DOHH2 (cell line): ENCODE measurements at regions not wholly inside any gene's neighbourhood (a gene's known extent, or its start where the extent isn't known, plus 50 kb on each side); places are given as distances from the start of the nearest gene placed in this dataset.
"Not testable (repeated sequence)": the region's sequence is repeated elsewhere in the genome, so short reads cannot be mapped to it uniquely, and the experiment has no call there.

Experiments used
- H3F3A ChIP-seq: fragments of 200-600 bp; sonication (generic), shearing (Covaris generic); 2 replicates; pipeline ENCODE4 v1.6.0; 2016; ENCODE audit warnings: antibody characterized with exemption, mild to moderate bottlenecking; ENCODE audit not compliant: control insufficient read depth, insufficient read depth
- H3K27ac ChIP-seq: fragments of 200-600 bp; sonication (generic); 2 replicates; pipeline ENCODE4 v1.5.1; 2014; ENCODE audit warnings: low read depth, mild to moderate bottlenecking, low read length, moderate library complexity
- H3K27me3 ChIP-seq: fragments of 200-600 bp; sonication (generic); 2 replicates; pipeline ENCODE4 v1.6.1; 2014; ENCODE audit warnings: mild to moderate bottlenecking, low read length, mixed read lengths; ENCODE audit not compliant: control insufficient read depth
- H3K36me3 ChIP-seq: fragments of 200-600 bp; sonication (generic); 2 replicates; pipeline ENCODE4 v1.6.1; 2014; ENCODE audit warnings: mild to moderate bottlenecking, low read length, moderate library complexity, mixed read lengths; ENCODE audit not compliant: control insufficient read depth
- H3K4me1 ChIP-seq: fragments of 200-600 bp; sonication (generic); 2 replicates; pipeline ENCODE4 v1.6.1; 2014; ENCODE audit warnings: mild to moderate bottlenecking, low read length, mixed read lengths; ENCODE audit not compliant: control insufficient read depth
- H3K4me2 ChIP-seq: fragments of 200-600 bp; sonication (generic); 2 replicates; pipeline ENCODE4 v1.6.0; 2014; ENCODE audit warnings: mild to moderate bottlenecking, low read length, moderate library complexity
- H3K4me3 ChIP-seq: fragments of 200-600 bp; sonication (generic); 2 replicates; pipeline ENCODE4 v1.5.1; 2014; ENCODE audit warnings: mild to moderate bottlenecking, low read length, mixed read lengths
- H3K79me2 ChIP-seq: fragments of 200-600 bp; sonication (generic); 2 replicates; pipeline ENCODE4 v1.6.1; 2014; ENCODE audit warnings: mild to moderate bottlenecking, low read length, mixed read lengths; ENCODE audit not compliant: control insufficient read depth
- H3K9me2 ChIP-seq: fragments of 200-600 bp; sonication (generic); replicated peaks from 2 replicates; pipeline ENCODE4 v1.6.1; 2014; ENCODE audit warnings: mild to moderate bottlenecking, low read length, mixed read lengths; ENCODE audit not compliant: control insufficient read depth
- H3K9me3 ChIP-seq: fragments of 200-600 bp; sonication (generic); 2 replicates; pipeline ENCODE4 v1.6.1; 2014; ENCODE audit warnings: antibody characterized with exemption, low read length, mixed read lengths; ENCODE audit not compliant: control insufficient read depth, insufficient read depth
- H4K20me1 ChIP-seq: fragments of 200-600 bp; sonication (generic); 2 replicates; pipeline ENCODE4 v1.6.0; 2014; ENCODE audit warnings: low read depth, mild to moderate bottlenecking, antibody characterized with exemption, low read length, moderate library complexity; ENCODE audit not compliant: control insufficient read depth, insufficient read depth
- CTCF ChIP-seq: fragments of 200-600 bp; sonication (generic); IDR thresholded peaks from one replicate; pipeline ENCODE4 v1.5.1; 2014; ENCODE audit warnings: antibody characterized with exemption, mild to moderate bottlenecking, low read depth, low read length; ENCODE audit not compliant: poor library complexity, severe bottlenecking
- EZH2phosphoT487 ChIP-seq: fragments of 200-600 bp; sonication (generic); IDR thresholded peaks from 2 replicates; pipeline ENCODE4 v1.6.1; 2017; ENCODE audit warnings: borderline replicate concordance, mild to moderate bottlenecking, antibody characterized with exemption, low read length, moderate library complexity, mixed read lengths

GRCh38 chr5:56732121-56732520, 83.2 kb upstream of the MAP3K1 start:
- Histone ChIP-seq H3K79me2 (no peaks in the 10 kb centered on the region), H3K27ac (no peak overlapping the region), H3K4me1 (peaks cover 57% of the 10 kb centered on the region), H3K9me3 (no peaks in the 10 kb centered on the region), H3K27me3 (no peaks in the 10 kb centered on the region), H3F3A (peaks cover 22% of the 10 kb centered on the region), H3K36me3 (no peaks in the 10 kb centered on the region), H3K9me2 (no peaks in the 10 kb centered on the region), H3K4me3 (no peak overlapping the region), H3K4me2 (no peak overlapping the region), H4K20me1 (no peaks in the 10 kb centered on the region)
- no peak for TF ChIP-seq EZH2phosphoT487
- TF ChIP-seq CTCF = no peak

GRCh38 chr5:56731473-56731872, 83.9 kb upstream of the MAP3K1 start:
- H3K79me2 ChIP-seq, H3K4me2 ChIP-seq, H3K9me3 ChIP-seq, H3K27me3 ChIP-seq, H4K20me1 ChIP-seq, H3K9me2 ChIP-seq, H3K36me3 ChIP-seq, H3K4me3 ChIP-seq, H3K27ac ChIP-seq: not testable (repeated sequence)
- H3K4me1 ChIP-seq = peaks cover 51% of the 10 kb centered on the region
- peaks cover 18% of the 10 kb centered on the region for H3F3A ChIP-seq

- no peak overlapping the region for H3K4me2 ChIP-seq
- no peaks in the 10 kb centered on the region for H3K79me2 ChIP-seq
- H3K36me3 ChIP-seq = no peaks in the 10 kb centered on the region
- no peaks in the 10 kb centered on the region for H3K9me3 ChIP-seq
- no peak overlapping the region for H3K27ac ChIP-seq
- no peaks in the 10 kb centered on the region for H3K27me3 ChIP-seq
- H4K20me1 ChIP-seq = no peaks in the 10 kb centered on the region
- H3K9me2 ChIP-seq = no peaks in the 10 kb centered on the region
- H3K4me1 ChIP-seq = peaks cover 31% of the 10 kb centered on the region
- no peaks in the 10 kb centered on the region for H3F3A ChIP-seq
- no peak for TF ChIP-seq EZH2phosphoT487
- TF ChIP-seq CTCF = no peak
- no peak overlapping the region for H3K4me3 ChIP-seq
Measured at GRCh38 chr5:56729488-56729887, 85.9 kb upstream of the MAP3K1 start.

- Histone ChIP-seq H3K4me2 (no peak overlapping the region), H4K20me1 (no peaks in the 10 kb centered on the region), H3K27ac (no peak overlapping the region), H3K9me3 (no peaks in the 10 kb centered on the region), H3K9me2 (no peaks in the 10 kb centered on the region), H3K79me2 (no peaks in the 10 kb centered on the region), H3K36me3 (no peaks in the 10 kb centered on the region), H3F3A (no peaks in the 10 kb centered on the region), H3K4me1 (peaks cover 12% of the 10 kb centered on the region), H3K27me3 (no peaks in the 10 kb centered on the region), H3K4me3 (no peak overlapping the region)
- TF ChIP-seq EZH2phosphoT487 = no peak
Measured at GRCh38 chr5:56725711-56726411, 89.5 kb upstream of the MAP3K1 start.

GRCh38 chr5:56724857-56725256, 90.5 kb upstream of the MAP3K1 start:
- H3K9me2 ChIP-seq, H3K27me3 ChIP-seq, H3K9me3 ChIP-seq, H3K36me3 ChIP-seq, H3K4me2 ChIP-seq, H4K20me1 ChIP-seq, H3F3A ChIP-seq, H3K27ac ChIP-seq, H3K4me3 ChIP-seq, H3K79me2 ChIP-seq: not testable (repeated sequence)
- H3K4me1 ChIP-seq = peaks cover 12% of the 10 kb centered on the region
